Testis (tissue), 2 donors: ENCODE measurements at regions not wholly inside any gene's neighbourhood (a gene's known extent, or its start where the extent isn't known, plus 50 kb on each side); places are given as distances from the start of the nearest gene placed in this dataset.

Source experiments
- DNase-seq: peaks from one replicate; pipeline ENCODE4 v3.0.0-alpha.2; 2019
- H3K27ac ChIP-seq, 2 donors: fragments of 200-600 bp; sonication (generic); one replicate each; pipeline ENCODE4 v1.5.1; 2019
- H3K27me3 ChIP-seq: fragments of 200-600 bp; sonication (generic); one replicate; pipeline ENCODE4 v1.5.1; 2019
- H3K36me3 ChIP-seq: fragments of 200-600 bp; sonication (generic); one replicate; pipeline ENCODE4 v1.5.1; 2017; ENCODE audit warnings: low read depth; ENCODE audit errors: missing control alignments
- H3K4me1 ChIP-seq: fragments of 200-600 bp; sonication (generic); one replicate; pipeline ENCODE4 v1.5.1; 2019
- H3K4me3 ChIP-seq, 2 donors: fragments of 200-600 bp; sonication (generic); one replicate each; pipeline ENCODE4 v1.5.1; 2017 to 2019
- H3K9me3 ChIP-seq: fragments of 200-600 bp; sonication (generic); one replicate; pipeline ENCODE4 v1.5.1; 2017
- POLR2A ChIP-seq: fragments of 450-650 bp; IDR thresholded peaks from one replicate; pipeline ENCODE4 v1.6.1; 2017; ENCODE audit warnings: antibody characterized with exemption, mild to moderate bottlenecking, moderate library complexity
- WGBS, 2 donors: methylation state at CpG; one replicate each; pipeline ENCODE4 v1.1.5; 2018; 5-methylcytosine and 5-hydroxymethylcytosine counted together
- intact Hi-C: fragments of 100-400 bp; cut with DNase I; formaldehyde crosslinking; loops from one replicate; pipeline ENCODE4 v1.15.1; 2023; ENCODE audit warnings: low total_unique reads
- TF ChIP-seq, protein P1 (sequence below), 3 experiments: fragments of 450-650 bp in 2 of 3; fragments of 200-600 bp in 1 of 3; sonication (generic) in 1 of 3; IDR thresholded peaks; one replicate each; pipeline ENCODE4 v1.5.1; 2016 to 2019; ENCODE audit warnings: antibody characterized with exemption in 3 of 3, mild to moderate bottlenecking in 2 of 3, moderate library complexity in 1 of 3

DNA sequence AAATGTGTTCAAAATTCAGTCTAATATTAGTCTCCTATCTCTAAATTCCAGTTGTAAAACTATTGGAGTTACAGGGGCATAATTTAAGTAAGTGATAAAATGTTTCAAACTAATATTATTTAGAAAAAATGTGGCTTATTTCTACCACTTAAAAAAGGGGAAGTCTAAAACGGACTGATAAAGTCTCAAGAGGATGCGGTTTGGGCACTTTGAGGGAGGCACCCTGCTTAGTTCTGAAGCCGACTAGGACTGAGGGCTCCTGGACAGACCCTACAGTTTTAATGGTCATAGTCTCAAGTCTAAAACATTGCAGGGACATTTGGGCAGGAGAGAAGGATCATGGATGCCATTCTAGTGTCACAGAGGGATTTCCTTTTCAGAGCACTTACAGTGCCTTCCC lies 566.3 kb downstream of the NR2F2 start:
- no peak for DNase-seq
- Histone ChIP-seq H3K27me3 (no peaks in the 10 kb centered on the region), H3K27ac (no peak overlapping the region), H3K4me1 (no peaks in the 10 kb centered on the region), H3K36me3 (no peaks in the 10 kb centered on the region), H3K9me3 (no peaks in the 10 kb centered on the region), H3K4me3 (no peak overlapping the region)
- TF ChIP-seq, protein P1, sequence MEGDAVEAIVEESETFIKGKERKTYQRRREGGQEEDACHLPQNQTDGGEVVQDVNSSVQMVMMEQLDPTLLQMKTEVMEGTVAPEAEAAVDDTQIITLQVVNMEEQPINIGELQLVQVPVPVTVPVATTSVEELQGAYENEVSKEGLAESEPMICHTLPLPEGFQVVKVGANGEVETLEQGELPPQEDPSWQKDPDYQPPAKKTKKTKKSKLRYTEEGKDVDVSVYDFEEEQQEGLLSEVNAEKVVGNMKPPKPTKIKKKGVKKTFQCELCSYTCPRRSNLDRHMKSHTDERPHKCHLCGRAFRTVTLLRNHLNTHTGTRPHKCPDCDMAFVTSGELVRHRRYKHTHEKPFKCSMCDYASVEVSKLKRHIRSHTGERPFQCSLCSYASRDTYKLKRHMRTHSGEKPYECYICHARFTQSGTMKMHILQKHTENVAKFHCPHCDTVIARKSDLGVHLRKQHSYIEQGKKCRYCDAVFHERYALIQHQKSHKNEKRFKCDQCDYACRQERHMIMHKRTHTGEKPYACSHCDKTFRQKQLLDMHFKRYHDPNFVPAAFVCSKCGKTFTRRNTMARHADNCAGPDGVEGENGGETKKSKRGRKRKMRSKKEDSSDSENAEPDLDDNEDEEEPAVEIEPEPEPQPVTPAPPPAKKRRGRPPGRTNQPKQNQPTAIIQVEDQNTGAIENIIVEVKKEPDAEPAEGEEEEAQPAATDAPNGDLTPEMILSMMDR (IDR thresholded peaks at IDR 0.05), result no peak
- TF ChIP-seq POLR2A, result no peak
- WGBS, 2 donors, result 65 to 77% methylated on average over 3 of the region's 3 CpGs
- intact Hi-C loops, result no loop called here

DNA sequence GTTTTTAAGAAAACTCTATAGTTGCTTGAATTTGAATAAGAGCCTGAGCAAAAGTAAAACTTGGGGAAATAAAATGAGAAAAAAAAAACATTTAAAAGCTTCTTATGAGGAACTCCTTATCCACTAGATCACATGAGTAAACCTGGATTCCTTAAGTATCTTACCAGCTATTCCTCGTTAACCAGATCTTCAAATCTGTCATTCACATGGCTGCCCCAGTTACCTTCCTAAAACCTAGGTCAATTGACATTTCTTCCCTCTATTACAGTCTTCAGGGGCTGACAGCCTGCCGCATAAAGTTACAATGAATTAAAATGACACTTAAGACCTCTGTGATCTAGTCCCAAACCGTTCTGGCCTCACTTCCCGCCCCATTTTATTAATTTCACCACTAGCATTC lies 583.6 kb downstream of the NR2F2 start:
- Histone ChIP-seq H3K36me3 (no peaks in the 10 kb centered on the region), H3K4me3 (no peak overlapping the region), H3K4me1 (no peaks in the 10 kb centered on the region), H3K27me3 (no peaks in the 10 kb centered on the region), H3K27ac (no peak overlapping the region), H3K9me3 (no peaks in the 10 kb centered on the region)
- WGBS, 2 donors, result 75 to 76% methylated on average over 4 of the region's 4 CpGs
- no peak for DNase-seq
- intact Hi-C loops, result no loop called here
- no peak for TF ChIP-seq POLR2A

DNA sequence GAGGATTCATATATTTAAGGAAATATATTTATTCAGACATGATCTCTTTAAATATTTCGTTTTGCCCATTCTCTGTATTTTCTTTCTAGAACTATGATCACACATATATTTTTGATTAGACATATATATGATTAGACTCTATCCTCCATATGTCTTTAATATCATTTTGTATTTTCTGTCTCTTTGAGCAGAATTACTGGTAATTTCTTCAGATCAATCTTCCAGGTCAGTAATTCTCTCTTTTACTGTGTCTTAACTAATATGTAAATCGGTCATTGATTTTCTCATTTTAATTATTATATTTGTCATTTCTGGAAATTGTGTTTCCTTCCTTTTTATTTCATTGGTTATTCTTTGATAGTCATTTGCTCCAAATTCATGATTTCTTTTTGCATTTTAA lies 586.2 kb downstream of the NR2F2 start:
- Histone ChIP-seq H3K4me1 (no peaks in the 10 kb centered on the region), H3K36me3 (no peaks in the 10 kb centered on the region), H3K27me3 (no peaks in the 10 kb centered on the region), H3K9me3 (no peaks in the 10 kb centered on the region), H3K27ac (no peak overlapping the region), H3K4me3 (no peak overlapping the region)
- intact Hi-C loops, result no loop called here
- DNase-seq, result no peak
- TF ChIP-seq, protein P1 (IDR thresholded peaks at IDR 0.05), result no peak
- TF ChIP-seq POLR2A, result no peak
- 72 to 79% methylated on average over 2 of the region's 2 CpGs for WGBS, 2 donors

DNA sequence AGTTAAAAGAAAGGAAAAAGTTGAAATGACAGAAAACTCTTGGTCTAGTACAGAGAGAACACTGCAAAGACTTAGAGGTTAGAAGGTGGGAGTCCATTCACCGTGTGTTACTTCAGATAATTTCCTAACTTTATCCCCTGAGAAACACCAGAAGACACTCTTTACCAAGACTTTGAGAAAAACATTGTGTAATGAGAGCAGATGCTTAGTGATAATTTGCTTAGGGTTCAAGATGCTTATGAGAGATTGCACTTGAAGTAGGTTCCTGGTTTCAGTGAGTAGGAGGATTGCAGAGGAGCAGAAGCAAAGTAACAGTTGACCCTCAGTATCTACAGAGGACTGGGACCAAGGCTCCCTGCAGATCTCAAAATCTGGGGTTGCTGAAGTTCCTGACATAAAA lies 594.1 kb downstream of the NR2F2 start:
- no peaks in the 10 kb centered on the region for H3K4me1 ChIP-seq
- no peak for TF ChIP-seq POLR2A
- TF ChIP-seq, protein P1 (IDR thresholded peaks at IDR 0.05), result no peak
- no peaks in the 10 kb centered on the region for H3K27me3 ChIP-seq
- H3K9me3 ChIP-seq, result no peaks in the 10 kb centered on the region
- no peak overlapping the region for H3K27ac ChIP-seq
- no peaks in the 10 kb centered on the region for H3K36me3 ChIP-seq
- no peak overlapping the region for H3K4me3 ChIP-seq
- 0% methylated on average over 1 of the region's 1 CpG for WGBS, 2 donors
- intact Hi-C loops, result no loop called here
- no peak for DNase-seq

DNA sequence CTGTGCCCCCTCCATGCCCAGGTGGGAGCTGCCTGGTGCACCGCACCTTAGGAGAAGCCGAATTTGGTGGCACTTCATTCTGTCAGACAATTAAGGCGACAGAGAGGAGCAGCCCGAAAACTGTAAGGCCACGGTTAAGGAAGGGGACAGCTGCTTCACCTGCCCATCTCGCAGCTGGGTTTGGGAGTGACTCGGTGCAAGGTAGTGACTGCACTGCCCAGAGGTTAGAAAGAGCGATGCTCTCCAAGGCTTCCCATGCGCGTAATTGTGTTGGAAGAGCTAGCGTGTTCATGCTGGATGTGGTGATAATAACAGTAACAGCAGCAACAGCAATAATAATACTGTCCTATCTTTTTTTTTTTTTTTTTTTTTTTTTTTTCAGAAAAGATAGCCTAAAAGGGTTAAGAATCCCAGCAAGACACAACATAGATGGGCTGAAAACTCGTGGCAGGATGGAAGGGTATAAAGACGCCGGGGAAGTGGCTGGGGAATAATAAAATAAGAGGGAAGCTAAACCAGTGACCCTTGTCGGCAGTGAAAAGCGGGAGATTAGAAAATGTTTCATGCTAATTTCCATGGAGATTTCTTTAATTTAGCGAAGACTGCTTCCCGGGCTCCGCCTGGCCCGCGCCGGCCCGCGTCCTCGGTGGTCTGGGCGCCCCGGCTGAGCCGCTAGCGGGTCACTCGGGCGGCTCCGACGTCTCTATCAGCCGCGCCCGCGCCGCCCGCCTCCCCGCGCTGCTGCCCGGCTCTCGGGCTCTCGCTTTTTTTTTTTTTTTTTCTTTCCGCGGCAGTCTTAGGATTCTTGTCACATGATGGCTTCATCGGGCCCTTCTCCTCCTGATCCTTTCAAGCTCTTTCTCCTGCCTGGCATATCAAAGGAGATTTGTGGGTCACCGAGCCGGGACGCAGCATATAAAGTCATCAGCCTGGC lies 617.1 kb downstream of the NR2F2 start:
- intact Hi-C loops, result no loop called here
- TF ChIP-seq POLR2A, result no peak
- TF ChIP-seq, protein P1 (IDR thresholded peaks at IDR 0.05), result no peak
- Histone ChIP-seq H3K36me3 (no peaks in the 10 kb centered on the region), H3K9me3 (no peaks in the 10 kb centered on the region), H3K4me3 (peak overlapping the region; percentile 11 to 31), H3K27me3 (no peaks in the 10 kb centered on the region), H3K27ac (no peak overlapping the region), H3K4me1 (no peaks in the 10 kb centered on the region)
- 11 to 13% methylated on average over 50 of the region's 50 CpGs for WGBS, 2 donors
- peak; percentile 18 for DNase-seq
